Neural crest cell (in vitro differentiated cells): ENCODE measurements at regions not wholly inside any gene's neighbourhood (a gene's known extent, or its start where the extent isn't known, plus 50 kb on each side); places are given as distances from the start of the nearest gene placed in this dataset.

Experiments
- DNase-seq: peaks from one replicate; pipeline ENCODE4 v3.0.0; 2021; ENCODE audit warnings: low read depth, mixed read lengths, low spot score
- H3K27ac Mint-ChIP-seq: one replicate; pipeline ENCODE4 v1.8.0; 2021; ENCODE audit warnings: mild to moderate bottlenecking, mixed read lengths; ENCODE audit not compliant: unreplicated experiment
- H3K27me3 Mint-ChIP-seq: 2 replicates; pipeline ENCODE4 v1.8.0; 2021; ENCODE audit warnings: low read depth, mild to moderate bottlenecking, mixed read lengths
- H3K36me3 Mint-ChIP-seq: 2 replicates; pipeline ENCODE4 v1.8.0; 2021; ENCODE audit warnings: low read depth, mild to moderate bottlenecking, mixed read lengths
- H3K4me1 Mint-ChIP-seq: 2 replicates; pipeline ENCODE4 v1.8.0; 2021; ENCODE audit warnings: mixed read lengths
- H3K4me3 Mint-ChIP-seq: one replicate; pipeline ENCODE4 v1.8.0; 2021; ENCODE audit warnings: mild to moderate bottlenecking, mixed read lengths
- H3K9me3 Mint-ChIP-seq: 2 replicates; pipeline ENCODE4 v1.8.0; 2021; ENCODE audit warnings: mixed read lengths
- CTCF ChIP-seq: fragments of 200-600 bp; sonication (generic); conservative IDR thresholded peaks from 2 replicates; pipeline ENCODE4 v1.5.0; 2021; ENCODE audit warnings: antibody characterized with exemption, mild to moderate bottlenecking

- Mint-ChIP-seq H3K9me3 (no peaks in the 10 kb centered on the region), H3K27ac (no peak overlapping the region), H3K36me3 (no peaks in the 10 kb centered on the region), H3K4me3 (no peak overlapping the region), H3K4me1 (no peaks in the 10 kb centered on the region), H3K27me3 (peaks cover 23% of the 10 kb centered on the region)
- TF ChIP-seq CTCF, result no peak
- DNase-seq, result no peak
Measured at GRCh38 chr1:4019147-4019521, 119.1 kb upstream of the C1orf174 start.

GRCh38 chr1:4019606-4020331 lies 119.7 kb upstream of the C1orf174 start:
- Mint-ChIP-seq H3K27me3 (peaks cover 29% of the 10 kb centered on the region), H3K4me3 (no peak overlapping the region), H3K36me3 (no peaks in the 10 kb centered on the region), H3K4me1 (no peaks in the 10 kb centered on the region), H3K27ac (peak overlapping the region; percentile 35), H3K9me3 (no peaks in the 10 kb centered on the region)
- no peak for DNase-seq
- TF ChIP-seq CTCF, result no peak

- no peak overlapping the region for H3K27ac Mint-ChIP-seq
- peaks cover 36% of the 10 kb centered on the region for H3K27me3 Mint-ChIP-seq
- no peaks in the 10 kb centered on the region for H3K9me3 Mint-ChIP-seq
- H3K4me1 Mint-ChIP-seq, result no peaks in the 10 kb centered on the region
- TF ChIP-seq CTCF, result no peak
- H3K4me3 Mint-ChIP-seq, result no peak overlapping the region
- H3K36me3 Mint-ChIP-seq, result no peaks in the 10 kb centered on the region
- no peak for DNase-seq
Measured at GRCh38 chr1:4020449-4020848, 120.4 kb upstream of the C1orf174 start.

- no peak for DNase-seq
- no peak for TF ChIP-seq CTCF
- Mint-ChIP-seq H3K27me3 (peaks cover 38% of the 10 kb centered on the region), H3K36me3 (no peaks in the 10 kb centered on the region), H3K4me1 (no peaks in the 10 kb centered on the region), H3K27ac (no peak overlapping the region), H3K9me3 (no peaks in the 10 kb centered on the region), H3K4me3 (no peak overlapping the region)
Measured at GRCh38 chr1:4021136-4021973, 121.3 kb upstream of the C1orf174 start.

- no peak for TF ChIP-seq CTCF
- no peaks in the 10 kb centered on the region for H3K36me3 Mint-ChIP-seq
- DNase-seq, result no peak
- H3K27ac Mint-ChIP-seq, result no peak overlapping the region
- H3K27me3 Mint-ChIP-seq, result peaks cover 36% of the 10 kb centered on the region
- no peaks in the 10 kb centered on the region for H3K9me3 Mint-ChIP-seq
- no peak overlapping the region for H3K4me3 Mint-ChIP-seq
- H3K4me1 Mint-ChIP-seq, result no peaks in the 10 kb centered on the region
Measured at GRCh38 chr1:4021974-4022268, 121.8 kb upstream of the C1orf174 start.
